Upper lobe of left lung (tissue), 4 donors: ENCODE measurements at regions not wholly inside any gene's neighbourhood (a gene's known extent, or its start where the extent isn't known, plus 50 kb on each side); places are given as distances from the start of the nearest gene placed in this dataset.

Experiments used
- CTCF ChIP-seq, 6 experiments: fragments of 450-650 bp in 4 of 6; fragments of 200-600 bp in 2 of 6; sonication (generic) in 2 of 6; IDR thresholded peaks; one replicate each; pipeline ENCODE4 v1.5.1; 2016 to 2019; ENCODE audit warnings: antibody characterized with exemption in 6 of 6
- POLR2AphosphoS5 ChIP-seq, 2 donors: sonication (generic); formaldehyde crosslinking; IDR thresholded peaks; one replicate each; pipeline ENCODE4 v1.5.1; 2017; ENCODE audit warnings: antibody characterized with exemption in 2 of 2

DNA sequence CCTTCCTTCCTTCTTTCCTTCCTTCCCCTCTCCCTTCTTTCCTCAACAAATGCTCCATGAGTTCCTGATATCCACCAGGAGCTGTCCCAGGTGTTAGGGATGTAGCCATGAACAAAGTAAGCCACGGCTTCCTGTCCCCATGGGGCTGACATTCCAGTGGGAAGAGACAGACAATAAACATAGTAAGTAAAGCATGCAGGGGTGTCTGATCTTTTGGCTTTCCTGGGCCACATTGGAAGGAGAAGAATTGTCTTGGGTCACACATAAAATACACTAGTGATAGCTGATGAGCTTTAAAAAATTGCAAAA, 81.5 kb upstream of the ZBTB40 start:
- TF ChIP-seq CTCF (IDR thresholded peaks at IDR 0.05) = no peak
- TF ChIP-seq POLR2AphosphoS5 (IDR thresholded peaks at IDR 0.05) = no peak
